MCF 10A (cell line): ENCODE measurements at regions not wholly inside any gene's neighbourhood (a gene's known extent, or its start where the extent isn't known, plus 50 kb on each side); places are given as distances from the start of the nearest gene placed in this dataset.

Experiments
- BruUV-seq: library from RNA; stranded (reverse); fragments of 400-500 nt; replicated peaks from 2 replicates; lab custom pipeline; 2021; lab: Mats Ljungman, UMichigan
- CTCF ChIA-PET: fragments of 300-600 bp; sonication (Branson Sonifier 250); formaldehyde crosslinking; extraction: SDS; loops from one replicate; lab custom pipeline; 2021; ENCODE audit warnings: antibody characterized with exemption, inconsistent platforms; lab: Yijun Ruan, JAX
- POLR2A ChIA-PET: fragments of 300-600, 350-650 bp; sonication (Branson Sonifier 250); formaldehyde crosslinking; extraction: SDS; loops from one replicate; lab custom pipeline; 2020; ENCODE audit warnings: antibody characterized with exemption, inconsistent platforms; lab: Yijun Ruan, JAX
- DNase-seq: peaks from one replicate; pipeline ENCODE4 v3.0.0-alpha.2; 2018; ENCODE audit not compliant: unreplicated experiment
- H3K27ac Mint-ChIP-seq: one replicate; pipeline ENCODE4 v1.8.0; 2022; ENCODE audit warnings: mild to moderate bottlenecking, low read depth, mixed read lengths; ENCODE audit not compliant: unreplicated experiment
- H3K27me3 Mint-ChIP-seq: one replicate; pipeline ENCODE4 v1.8.0; 2022; ENCODE audit warnings: mixed read lengths; ENCODE audit not compliant: insufficient read depth, unreplicated experiment
- H3K36me3 Mint-ChIP-seq: one replicate; pipeline ENCODE4 v1.8.0; 2022; ENCODE audit warnings: mild to moderate bottlenecking, moderate library complexity, mixed read lengths; ENCODE audit not compliant: insufficient read depth, unreplicated experiment
- H3K4me1 Mint-ChIP-seq: one replicate; pipeline ENCODE4 v1.8.0; 2022; ENCODE audit warnings: mixed read lengths; ENCODE audit not compliant: insufficient read depth, unreplicated experiment
- H3K4me3 Mint-ChIP-seq: one replicate; pipeline ENCODE4 v1.8.0; 2022; ENCODE audit warnings: mild to moderate bottlenecking, moderate library complexity, mixed read lengths; ENCODE audit not compliant: unreplicated experiment
- H3K9me3 Mint-ChIP-seq: one replicate; pipeline ENCODE4 v1.8.0; 2022; ENCODE audit warnings: mixed read lengths; ENCODE audit not compliant: unreplicated experiment
- intact Hi-C: fragments of 100-400 bp; cut with micrococcal nuclease; formaldehyde crosslinking; loops from 2 replicates; pipeline ENCODE4 v1.14.1; 2022
- TF ChIP-seq, protein P1 (sequence below): fragments of 200-600 bp; IDR thresholded peaks from one replicate; pipeline ENCODE4 v1.8.0; 2022; ENCODE audit warnings: antibody characterized with exemption, mild to moderate bottlenecking; ENCODE audit not compliant: unreplicated experiment

DNA sequence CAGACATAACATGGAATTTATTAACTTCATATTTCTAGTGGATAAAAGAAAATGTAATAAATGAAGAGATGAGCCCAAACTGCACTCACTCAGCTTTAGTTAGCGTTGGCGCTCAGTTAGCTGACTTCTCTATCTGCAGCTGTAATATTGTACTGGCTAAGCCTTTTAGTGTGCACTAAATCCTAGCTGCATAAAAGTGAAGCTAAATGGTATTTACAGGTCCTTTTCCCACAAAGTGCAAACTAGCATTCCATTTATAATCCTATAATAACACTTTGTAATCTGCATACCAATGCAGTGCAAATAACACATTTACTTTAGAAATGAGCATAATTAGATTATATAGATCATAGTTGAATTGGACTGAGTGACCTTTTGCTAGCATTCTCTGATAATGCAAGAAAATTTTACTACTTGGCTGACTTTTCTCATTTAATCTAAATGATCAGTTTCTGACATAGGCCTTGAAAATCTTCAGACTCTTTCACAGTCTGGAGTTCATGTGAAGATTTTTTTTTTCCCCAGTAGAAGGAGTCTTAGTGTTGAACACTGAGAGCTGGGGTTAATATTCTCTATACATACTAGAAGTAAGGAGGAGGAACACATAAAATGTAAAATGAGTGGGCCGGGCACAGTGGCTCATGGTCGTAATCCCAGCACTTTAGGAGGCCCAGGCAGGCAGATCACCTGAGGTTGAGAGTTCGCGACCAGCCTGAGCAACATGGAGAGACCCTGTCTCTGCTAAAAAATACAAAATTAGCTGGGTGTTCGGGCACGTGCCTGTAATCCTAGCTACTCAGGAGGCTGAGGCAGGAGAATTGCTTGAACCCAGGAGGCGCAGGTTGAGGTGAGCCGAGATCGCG, 1426.4 kb downstream of the PCDH9 start:
- POLR2A ChIA-PET = no interaction called here
- no peak for DNase-seq
- Mint-ChIP-seq H3K4me3 (no peak overlapping the region), H3K27me3 (no peaks in the 10 kb centered on the region), H3K36me3 (no peaks in the 10 kb centered on the region), H3K9me3 (no peaks in the 10 kb centered on the region), H3K27ac (no peak overlapping the region), H3K4me1 (no peaks in the 10 kb centered on the region)
- CTCF ChIA-PET = no interaction called here
- TF ChIP-seq, protein P1, sequence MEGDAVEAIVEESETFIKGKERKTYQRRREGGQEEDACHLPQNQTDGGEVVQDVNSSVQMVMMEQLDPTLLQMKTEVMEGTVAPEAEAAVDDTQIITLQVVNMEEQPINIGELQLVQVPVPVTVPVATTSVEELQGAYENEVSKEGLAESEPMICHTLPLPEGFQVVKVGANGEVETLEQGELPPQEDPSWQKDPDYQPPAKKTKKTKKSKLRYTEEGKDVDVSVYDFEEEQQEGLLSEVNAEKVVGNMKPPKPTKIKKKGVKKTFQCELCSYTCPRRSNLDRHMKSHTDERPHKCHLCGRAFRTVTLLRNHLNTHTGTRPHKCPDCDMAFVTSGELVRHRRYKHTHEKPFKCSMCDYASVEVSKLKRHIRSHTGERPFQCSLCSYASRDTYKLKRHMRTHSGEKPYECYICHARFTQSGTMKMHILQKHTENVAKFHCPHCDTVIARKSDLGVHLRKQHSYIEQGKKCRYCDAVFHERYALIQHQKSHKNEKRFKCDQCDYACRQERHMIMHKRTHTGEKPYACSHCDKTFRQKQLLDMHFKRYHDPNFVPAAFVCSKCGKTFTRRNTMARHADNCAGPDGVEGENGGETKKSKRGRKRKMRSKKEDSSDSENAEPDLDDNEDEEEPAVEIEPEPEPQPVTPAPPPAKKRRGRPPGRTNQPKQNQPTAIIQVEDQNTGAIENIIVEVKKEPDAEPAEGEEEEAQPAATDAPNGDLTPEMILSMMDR = no peak
- no TSS peak for BruUV-seq
- intact Hi-C loops = no loop called here

GRCh38 chr13:65789815-65790214, 1440.3 kb downstream of the PCDH9 start:
- peak; percentile 6 for DNase-seq
- no peak overlapping the region for H3K4me3 Mint-ChIP-seq
- no TSS peak for BruUV-seq
- no peaks in the 10 kb centered on the region for H3K27me3 Mint-ChIP-seq
- H3K4me1 Mint-ChIP-seq = no peaks in the 10 kb centered on the region
- no peak overlapping the region for H3K27ac Mint-ChIP-seq
- no peaks in the 10 kb centered on the region for H3K36me3 Mint-ChIP-seq
- ChIA-PET POLR2A (no interaction called here), CTCF (no interaction called here)
- TF ChIP-seq, protein P1 = no peak
- H3K9me3 Mint-ChIP-seq = no peaks in the 10 kb centered on the region
- intact Hi-C loops = no loop called here

GRCh38 chr13:65787082-65787481, 1443.1 kb downstream of the PCDH9 start:
- Mint-ChIP-seq H3K4me3 (no peak overlapping the region), H3K27me3 (no peaks in the 10 kb centered on the region), H3K9me3 (no peaks in the 10 kb centered on the region), H3K36me3 (no peaks in the 10 kb centered on the region), H3K4me1 (no peaks in the 10 kb centered on the region), H3K27ac (no peak overlapping the region)
- CTCF ChIA-PET = interaction anchor here (0.5 kb wide), 1 partner anchor 12 kb away, joined by 3 read pairs; no protein-coding TSS in a partner anchor
- POLR2A ChIA-PET = interaction anchor here (1.0 kb wide), 1 partner anchor 11 kb away, joined by 3 read pairs; no protein-coding TSS in a partner anchor
- BruUV-seq = no TSS peak
- TF ChIP-seq, protein P1 = no peak
- DNase-seq = no peak
- intact Hi-C loops = no loop called here

DNA sequence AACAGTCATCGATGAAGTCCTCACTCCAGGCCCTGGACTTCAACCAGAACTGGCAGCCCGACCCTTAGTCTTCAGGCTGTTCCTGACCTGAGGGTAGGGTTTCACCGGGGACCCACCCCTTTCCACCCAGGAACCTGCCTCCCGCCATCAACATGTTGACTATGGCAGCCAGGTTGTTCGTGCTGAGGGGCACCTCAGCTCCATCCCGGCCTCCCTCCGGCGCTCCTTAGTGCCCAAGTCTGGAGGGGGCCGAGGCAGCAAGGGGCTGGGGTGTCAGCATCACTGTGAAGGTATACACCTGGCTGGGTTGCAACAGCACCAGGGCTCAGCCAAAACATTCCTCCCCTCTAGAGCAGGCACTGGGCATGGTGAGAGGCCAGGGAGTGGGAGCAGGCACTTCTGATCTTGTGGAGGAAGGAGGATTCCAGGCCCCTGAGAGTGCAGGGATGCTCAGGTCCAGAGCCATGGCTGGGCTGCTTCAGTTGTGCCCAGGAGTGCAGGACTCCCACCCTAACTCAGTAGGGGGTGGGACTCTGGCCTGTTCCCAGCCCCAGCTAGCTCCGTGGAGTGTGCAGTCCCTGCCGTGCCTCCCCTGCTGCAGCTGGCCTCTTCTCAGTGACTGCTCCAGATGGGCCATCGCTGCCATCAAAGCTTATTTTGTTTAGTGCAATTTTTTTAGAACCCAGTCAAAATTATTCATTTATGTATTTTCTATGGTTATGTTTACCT, 1445.9 kb downstream of the PCDH9 start:
- ChIA-PET CTCF (no interaction called here), POLR2A (interaction anchor here (0.6 kb wide), 1 partner anchor 749 kb away, joined by 3 read pairs; no protein-coding TSS in a partner anchor)
- Mint-ChIP-seq H3K27ac (no peak overlapping the region), H3K27me3 (no peaks in the 10 kb centered on the region), H3K36me3 (no peaks in the 10 kb centered on the region), H3K4me3 (no peak overlapping the region), H3K9me3 (no peaks in the 10 kb centered on the region), H3K4me1 (no peaks in the 10 kb centered on the region)
- no TSS peak for BruUV-seq
- no peak for DNase-seq
- intact Hi-C loops = no loop called here
- TF ChIP-seq, protein P1 = no peak
